ENCODE measurements at regions not wholly inside any gene's neighbourhood (a gene's known extent, or its start where the extent isn't known, plus 50 kb on each side); places are given as distances from the start of the nearest gene placed in this dataset.

DNA sequence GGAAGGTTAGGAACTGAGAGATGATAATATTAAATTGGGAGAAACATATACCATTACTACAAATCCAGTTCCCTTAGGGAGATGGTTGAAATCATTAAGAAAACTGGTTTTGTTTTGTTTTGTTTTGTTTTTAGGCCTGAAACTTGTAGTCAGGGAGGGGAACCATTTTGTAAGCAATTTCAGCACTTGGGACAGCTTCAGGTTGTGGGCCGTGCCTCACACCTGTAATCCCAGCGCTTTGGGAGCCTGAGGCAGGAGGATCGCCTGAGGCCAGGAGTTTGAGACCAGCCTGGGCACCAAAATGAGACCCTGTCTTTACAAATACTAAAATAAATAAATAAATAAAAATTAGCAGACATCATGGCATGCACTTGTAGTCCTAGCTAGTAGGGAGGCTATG lies 694.3 kb upstream of the NR5A2 start:
- DNase-seq (ENCODE audit: low read depth in 2 of 2) = no peak

DNA sequence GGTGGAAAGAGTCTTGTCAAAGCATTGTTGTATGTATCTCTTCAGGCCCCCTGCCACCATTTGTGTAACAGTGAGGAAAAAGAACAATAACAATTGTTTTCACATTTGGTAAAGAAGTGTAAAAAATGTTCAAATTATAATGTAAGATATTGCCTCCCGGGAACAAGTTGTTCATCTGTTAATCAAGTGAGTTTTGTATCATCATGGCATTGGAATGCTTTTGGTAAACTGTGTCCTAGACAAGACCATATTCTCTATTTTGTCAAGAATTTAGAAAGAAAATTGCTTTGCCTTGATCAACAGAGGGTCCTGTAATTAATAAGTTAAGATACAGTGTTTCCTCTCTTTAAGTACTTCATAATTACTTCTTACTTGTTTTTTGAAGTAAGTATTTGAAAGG lies 692.0 kb upstream of the NR5A2 start:
- no peak for DNase-seq (ENCODE audit: low read depth in 2 of 2)

- no peak for DNase-seq (ENCODE audit: low read depth in 2 of 2)
Observed at GRCh38 chr1:199336745-199337640, 690.5 kb upstream of the NR5A2 start.

DNA sequence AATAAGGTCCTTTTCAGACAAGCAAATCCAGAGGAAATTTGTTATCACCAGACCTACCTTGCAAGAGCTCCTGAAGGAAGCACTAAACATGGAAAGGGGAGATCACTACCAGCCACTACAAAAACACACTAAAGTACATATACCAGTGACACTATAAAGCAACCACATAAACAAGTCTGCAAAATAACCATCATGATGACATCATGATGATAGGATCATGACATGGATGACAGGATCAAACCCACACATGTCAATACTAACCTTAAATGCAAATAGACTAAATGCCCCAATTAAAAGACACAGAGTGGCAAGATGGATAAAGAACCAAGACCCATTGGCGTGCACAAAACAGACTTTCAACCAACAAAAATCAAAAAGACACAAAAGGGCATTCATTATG lies 688.8 kb upstream of the NR5A2 start:
- no peak for DNase-seq (ENCODE audit: low read depth in 2 of 2)

DNA sequence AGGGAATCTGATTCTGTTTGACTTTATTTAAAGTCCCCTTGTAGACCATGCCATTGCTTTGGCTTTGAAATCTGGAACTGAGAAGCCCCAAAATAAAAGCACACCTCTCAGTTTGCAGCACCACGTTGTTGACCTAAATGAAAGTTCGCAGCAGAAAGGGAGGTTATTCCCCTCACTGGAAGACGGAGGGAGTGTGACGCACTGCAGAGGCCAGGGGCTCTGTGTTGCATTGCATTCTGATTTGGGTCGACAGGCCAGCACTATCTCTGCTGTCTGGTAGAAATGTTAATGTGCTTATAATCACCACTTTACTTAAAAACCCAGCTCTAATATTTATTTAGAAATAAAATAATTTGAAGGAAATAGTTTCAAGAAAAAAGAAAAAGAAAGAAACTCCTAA lies 675.2 kb upstream of the NR5A2 start:
- DNase-seq (ENCODE audit: low read depth in 2 of 2) = no peak

GRCh38 chr1:199353906-199354305 lies 673.6 kb upstream of the NR5A2 start:
- DNase-seq (ENCODE audit: low read depth in 2 of 2) = no peak

- DNase-seq (ENCODE audit: low read depth in 2 of 2) = no peak
Observed at GRCh38 chr1:199356561-199356960, 670.9 kb upstream of the NR5A2 start.

DNA sequence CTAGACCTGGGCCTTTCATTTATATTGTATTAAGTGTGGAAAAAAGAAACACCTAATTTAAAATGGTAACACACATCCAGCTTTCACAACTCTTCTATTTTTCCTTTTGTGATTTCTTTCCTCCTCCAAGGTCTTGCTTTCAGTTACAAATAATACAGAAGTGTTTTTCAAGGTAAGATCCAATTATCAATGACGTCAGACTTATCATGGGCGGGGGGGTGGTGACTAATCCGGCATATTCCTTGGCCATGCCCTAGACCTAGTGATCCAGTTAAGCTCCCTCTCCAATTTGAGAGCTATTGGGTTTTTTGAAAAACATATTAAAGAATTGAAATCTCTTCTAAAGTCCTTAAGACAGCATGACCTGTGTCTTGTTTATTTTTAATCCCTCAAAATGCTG lies 669.9 kb upstream of the NR5A2 start:
- no peak for DNase-seq (ENCODE audit: low read depth in 2 of 2)

GRCh38 chr1:199362996-199363395 lies 664.5 kb upstream of the NR5A2 start:
- no peak for DNase-seq (ENCODE audit: low read depth in 2 of 2)

DNA sequence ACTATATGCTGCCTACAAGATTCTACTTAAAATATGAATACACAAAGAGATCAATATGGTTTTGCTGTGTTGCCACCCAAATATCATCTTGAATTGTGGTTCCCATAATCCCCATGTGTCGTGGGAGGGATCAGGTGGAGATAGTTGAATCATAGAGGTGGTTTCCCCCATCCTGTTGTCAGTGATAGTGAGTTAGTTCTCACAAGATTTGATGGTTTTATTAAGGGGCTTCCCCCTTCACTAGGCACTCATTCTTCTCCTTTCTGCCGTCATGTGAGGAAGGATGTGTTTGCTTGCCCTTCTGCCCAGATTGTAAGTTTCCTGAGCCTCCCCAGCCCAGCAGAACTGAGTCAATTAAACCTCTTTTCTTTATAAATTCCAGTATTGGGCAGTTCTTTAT lies 654.4 kb upstream of the NR5A2 start:
- DNase-seq (ENCODE audit: low read depth in 2 of 2) = no peak

- no peak for DNase-seq (ENCODE audit: low read depth in 2 of 2)
Observed at GRCh38 chr1:199377211-199377610, 650.3 kb upstream of the NR5A2 start.

- no peak for DNase-seq (ENCODE audit: low read depth in 2 of 2)
Observed at GRCh38 chr1:199383793-199384192, 643.7 kb upstream of the NR5A2 start.

DNA sequence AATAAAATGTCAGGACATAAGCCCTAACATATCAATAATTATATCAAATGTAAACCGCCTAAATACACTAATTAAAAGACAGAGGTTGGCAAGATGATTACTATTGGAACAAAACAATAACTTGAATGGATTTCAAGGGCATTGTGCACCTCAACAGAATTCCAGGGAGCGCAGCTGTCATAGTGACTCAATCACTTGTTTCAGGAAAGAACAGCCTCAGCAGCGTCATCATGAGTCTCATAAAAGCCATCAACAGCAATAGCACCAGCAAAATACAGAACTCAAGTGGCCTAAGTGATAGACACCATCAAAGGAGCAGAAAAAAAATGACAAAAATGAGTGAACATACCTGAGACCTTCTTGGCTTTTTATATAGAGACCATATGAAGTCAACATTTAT lies 632.7 kb upstream of the NR5A2 start:
- DNase-seq (ENCODE audit: low read depth in 2 of 2) = no peak

DNA sequence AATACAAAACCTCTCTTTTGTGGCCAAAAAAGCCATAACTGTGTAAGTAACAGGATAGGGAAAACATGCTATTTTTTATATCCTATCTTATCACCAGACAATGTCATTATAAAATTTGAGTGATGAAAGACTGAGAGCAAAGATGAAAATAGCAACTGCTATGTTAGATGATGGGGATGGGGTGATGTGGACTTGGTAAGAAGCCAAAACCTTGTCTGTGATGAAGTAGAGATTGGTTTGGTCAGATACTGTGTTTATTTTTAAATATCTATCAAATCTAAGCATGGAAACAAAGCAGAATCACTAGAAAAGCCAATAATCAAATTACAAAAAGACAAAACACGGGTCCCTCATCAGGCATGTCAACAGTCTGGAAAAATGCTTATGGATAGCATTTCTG lies 631.1 kb upstream of the NR5A2 start:
- no peak for DNase-seq (ENCODE audit: low read depth in 2 of 2)

GRCh38 chr1:199399996-199400724 lies 627.4 kb upstream of the NR5A2 start:
- DNase-seq (ENCODE audit: low read depth in 2 of 2) = no peak

- DNase-seq (ENCODE audit: low read depth in 2 of 2) = no peak
Observed at GRCh38 chr1:199403531-199404116, 623.9 kb upstream of the NR5A2 start.

DNA sequence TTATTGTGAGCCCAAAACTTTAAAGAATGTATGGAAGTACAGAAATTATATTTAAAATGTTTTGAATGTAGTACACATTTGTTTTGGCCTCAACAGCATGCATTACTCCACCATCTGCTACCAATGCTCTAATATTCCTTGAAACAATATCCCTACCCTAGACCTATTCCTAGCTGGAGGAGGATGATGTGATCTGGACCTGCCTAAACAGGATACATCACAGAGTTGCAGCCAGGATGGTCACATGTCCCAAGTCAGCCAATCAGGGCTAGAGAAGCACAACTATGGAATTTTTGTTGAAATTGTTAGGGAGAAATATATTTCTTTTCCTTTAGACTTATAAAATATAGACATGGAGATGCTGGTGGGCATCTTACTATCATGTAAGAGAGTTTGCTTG lies 623.3 kb upstream of the NR5A2 start:
- DNase-seq (ENCODE audit: low read depth in 2 of 2) = no peak

- no peak for DNase-seq (ENCODE audit: low read depth in 2 of 2)
Observed at GRCh38 chr1:199404976-199405375, 622.5 kb upstream of the NR5A2 start.

DNA sequence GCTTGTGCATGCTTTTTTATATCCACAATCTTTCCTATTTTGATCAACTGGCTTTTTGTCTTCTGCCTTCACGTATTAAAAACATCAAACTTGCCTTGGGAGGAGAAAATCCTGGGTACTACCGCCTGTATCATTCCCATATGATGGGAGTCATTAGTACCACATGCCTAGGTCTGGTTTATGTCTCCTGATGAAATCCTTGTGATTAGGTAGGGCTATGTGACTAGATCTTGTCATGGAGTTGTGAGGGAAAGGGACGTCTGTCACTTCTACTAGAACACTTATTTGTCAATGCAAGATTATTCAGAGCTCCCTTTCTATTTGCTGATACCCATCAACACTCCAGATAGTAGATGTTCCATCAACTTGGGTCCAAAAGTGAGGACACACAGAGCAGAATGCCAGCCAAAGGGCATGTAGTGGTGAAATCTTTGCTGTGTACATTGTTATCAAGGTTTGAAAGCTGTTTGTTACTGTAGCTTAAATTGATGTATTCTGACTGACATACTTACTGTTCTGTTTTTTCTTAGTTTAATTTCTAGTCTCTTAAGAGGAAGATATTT lies 621.8 kb upstream of the NR5A2 start:
- no peak for DNase-seq (ENCODE audit: low read depth in 2 of 2)

DNA sequence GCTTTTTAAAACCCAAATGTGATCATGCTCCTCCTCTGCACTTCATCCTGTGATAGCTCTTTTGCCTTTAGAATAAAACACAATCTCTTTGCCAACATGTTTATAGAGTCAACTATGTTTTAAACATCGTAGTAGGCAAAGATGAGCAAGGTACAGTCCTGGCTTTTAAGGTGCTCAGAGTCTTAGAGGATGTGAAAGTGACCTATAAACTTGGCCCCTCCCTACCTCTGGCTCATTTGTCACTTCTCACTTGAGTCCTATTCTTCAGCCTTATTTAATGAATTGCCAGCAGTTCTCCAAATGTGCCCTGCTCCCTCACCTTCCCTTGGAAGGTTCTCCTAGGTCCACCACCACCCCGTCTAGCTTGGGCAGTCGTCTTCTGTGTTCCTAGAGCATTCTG lies 617.0 kb upstream of the NR5A2 start:
- no peak for DNase-seq (ENCODE audit: low read depth in 2 of 2)

- no peak for DNase-seq (ENCODE audit: low read depth in 2 of 2)
Observed at GRCh38 chr1:199411506-199411905, 616.0 kb upstream of the NR5A2 start.

DNA sequence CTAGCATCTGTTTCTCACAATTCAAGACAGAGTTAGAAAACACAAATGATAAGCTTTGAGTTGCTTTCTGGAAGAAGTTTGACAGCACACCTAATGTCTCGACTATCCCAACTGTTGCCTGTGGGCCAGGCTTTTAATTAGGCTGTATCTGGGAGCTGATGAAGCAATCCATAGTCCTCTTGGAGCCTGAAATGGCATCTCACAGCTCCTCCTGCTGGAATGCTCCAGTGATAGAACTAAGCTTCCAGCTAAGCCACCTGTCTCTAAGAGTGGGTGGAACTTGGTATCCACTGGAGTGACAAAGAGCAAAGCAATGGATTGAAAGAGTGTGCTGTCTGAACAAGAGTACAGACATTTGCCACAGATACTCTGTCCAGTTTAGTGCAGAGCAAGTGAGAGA lies 605.3 kb upstream of the NR5A2 start:
- DNase-seq (ENCODE audit: low read depth in 2 of 2) = no peak

DNA sequence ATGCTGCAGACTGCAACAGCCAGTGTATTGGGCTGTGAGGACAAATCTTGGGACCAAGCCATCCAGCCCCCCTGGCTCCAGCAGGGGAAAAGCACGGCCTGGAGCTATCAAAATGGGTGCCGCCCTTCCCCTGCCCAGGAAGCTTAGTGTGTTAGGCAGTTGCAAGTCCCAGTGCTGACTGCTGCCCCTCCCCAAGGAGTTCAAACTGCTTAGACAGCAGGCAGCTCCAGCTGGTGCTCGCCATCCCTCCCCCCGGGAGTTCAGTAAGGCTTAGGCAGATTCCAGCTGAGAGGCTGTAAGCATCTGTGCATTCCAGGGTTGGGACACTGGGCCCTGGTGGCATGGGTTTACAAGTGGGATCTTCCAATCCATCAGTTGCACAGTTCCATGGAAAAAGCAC lies 579.6 kb upstream of the NR5A2 start:
- DNase-seq (ENCODE audit: low read depth in 2 of 2) = no peak
